ENCODE measurements at regions not wholly inside any gene's neighbourhood (a gene's known extent, or its start where the extent isn't known, plus 50 kb on each side); places are given as distances from the start of the nearest gene placed in this dataset.

DNA sequence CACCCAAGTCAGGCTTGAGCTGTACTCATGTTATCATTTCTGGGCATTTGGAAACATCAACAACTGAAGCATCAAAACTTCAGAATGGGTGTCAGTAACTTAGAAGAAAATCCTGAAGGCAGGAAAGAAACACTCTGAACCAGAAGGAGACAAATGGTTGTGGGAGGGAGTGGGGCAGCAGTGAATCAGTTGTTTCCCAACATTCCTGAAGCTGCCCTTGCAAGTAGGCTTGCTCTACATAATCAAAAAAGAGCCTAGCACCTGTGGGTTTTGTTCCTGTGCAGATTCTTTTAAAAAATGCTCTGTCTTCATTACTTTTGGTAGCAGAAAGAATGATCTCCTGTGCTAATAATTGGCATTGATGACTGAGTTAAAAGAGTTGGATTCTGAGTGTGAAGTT, 424.2 kb upstream of the GRIA1 start:
- intact Hi-C loops (cut with micrococcal nuclease), result no loop called here
- Mint-ChIP-seq H3K27ac (no peak overlapping the region), H3K4me1 (ENCODE audit: low read depth) (no peaks in the 10 kb centered on the region), H3K36me3 (ENCODE audit: low read depth) (no peaks in the 10 kb centered on the region), H3K4me3 (no peak overlapping the region), H3K9me3 (peaks cover 5% of the 10 kb centered on the region), H3K27me3 (ENCODE audit: insufficient read depth) (no peaks in the 10 kb centered on the region)
- DNase-seq (ENCODE audit: low spot score), result no peak

DNA sequence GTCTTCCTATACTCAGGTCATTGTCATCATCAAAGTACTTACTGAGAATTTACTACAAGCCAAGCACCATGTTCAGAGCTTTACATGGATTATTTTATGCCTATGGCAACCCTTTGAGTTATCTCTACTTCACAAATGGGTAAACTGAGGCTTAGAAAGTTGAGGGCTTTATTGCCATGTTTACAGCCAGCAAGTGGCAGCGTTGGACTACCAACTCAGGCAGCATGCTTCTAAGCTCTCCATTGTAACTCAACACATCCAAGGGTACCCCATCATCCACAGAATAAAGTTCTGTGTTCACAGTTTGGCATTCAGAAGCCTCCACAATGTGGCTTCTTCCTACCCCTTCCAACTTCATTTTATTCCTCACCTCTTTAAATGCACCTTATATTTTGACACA, 422.6 kb upstream of the GRIA1 start:
- Mint-ChIP-seq H3K4me3 (no peak overlapping the region), H3K4me1 (ENCODE audit: low read depth) (no peaks in the 10 kb centered on the region), H3K9me3 (peaks cover 5% of the 10 kb centered on the region), H3K36me3 (ENCODE audit: low read depth) (no peaks in the 10 kb centered on the region), H3K27ac (no peak overlapping the region), H3K27me3 (ENCODE audit: insufficient read depth) (no peaks in the 10 kb centered on the region)
- intact Hi-C loops (cut with micrococcal nuclease), result no loop called here
- DNase-seq (ENCODE audit: low spot score), result no peak

DNA sequence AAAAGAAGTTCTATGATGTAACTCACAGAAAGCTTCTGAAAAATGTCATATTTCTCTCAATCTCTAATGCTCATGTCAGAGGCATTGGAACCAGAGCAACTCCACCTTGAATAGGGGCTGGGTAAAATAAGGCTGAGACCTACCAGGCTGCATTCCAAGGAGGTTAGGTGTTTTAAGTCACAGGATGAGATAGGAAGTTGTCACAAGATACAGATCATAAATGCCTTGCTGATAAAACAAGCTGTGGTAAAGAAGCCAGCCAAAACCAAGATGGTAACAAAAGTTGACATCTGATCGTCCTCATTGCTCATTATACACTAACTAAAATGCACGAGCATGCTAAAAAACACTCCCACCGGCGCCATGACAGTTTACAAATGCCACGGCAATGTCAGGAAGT, 411.1 kb upstream of the GRIA1 start:
- DNase-seq (ENCODE audit: low spot score), result no peak
- Mint-ChIP-seq H3K9me3 (peaks cover 18% of the 10 kb centered on the region), H3K4me1 (ENCODE audit: low read depth) (no peaks in the 10 kb centered on the region), H3K4me3 (no peak overlapping the region), H3K27ac (no peak overlapping the region), H3K27me3 (ENCODE audit: insufficient read depth) (no peaks in the 10 kb centered on the region), H3K36me3 (ENCODE audit: low read depth) (no peaks in the 10 kb centered on the region)
- intact Hi-C loops (cut with micrococcal nuclease), result no loop called here

- H3K9me3 Mint-ChIP-seq, result peaks cover 18% of the 10 kb centered on the region
- no peak overlapping the region for H3K27ac Mint-ChIP-seq
- no peak overlapping the region for H3K4me3 Mint-ChIP-seq
- H3K27me3 Mint-ChIP-seq (ENCODE audit: insufficient read depth), result no peaks in the 10 kb centered on the region
- H3K36me3 Mint-ChIP-seq (ENCODE audit: low read depth), result no peaks in the 10 kb centered on the region
- intact Hi-C loops (cut with micrococcal nuclease), result no loop called here
- no peak for DNase-seq (ENCODE audit: low spot score)
- H3K4me1 Mint-ChIP-seq (ENCODE audit: low read depth), result no peaks in the 10 kb centered on the region
Observed at GRCh38 chr5:153080940-153081339, 409.5 kb upstream of the GRIA1 start.

GRCh38 chr5:153081385-153081784, 409.1 kb upstream of the GRIA1 start:
- Mint-ChIP-seq H3K27me3 (ENCODE audit: insufficient read depth) (no peaks in the 10 kb centered on the region), H3K9me3 (peaks cover 18% of the 10 kb centered on the region), H3K4me1 (ENCODE audit: low read depth) (no peaks in the 10 kb centered on the region), H3K36me3 (ENCODE audit: low read depth) (no peaks in the 10 kb centered on the region), H3K27ac (no peak overlapping the region), H3K4me3 (no peak overlapping the region)
- intact Hi-C loops (cut with micrococcal nuclease), result no loop called here
- no peak for DNase-seq (ENCODE audit: low spot score)

DNA sequence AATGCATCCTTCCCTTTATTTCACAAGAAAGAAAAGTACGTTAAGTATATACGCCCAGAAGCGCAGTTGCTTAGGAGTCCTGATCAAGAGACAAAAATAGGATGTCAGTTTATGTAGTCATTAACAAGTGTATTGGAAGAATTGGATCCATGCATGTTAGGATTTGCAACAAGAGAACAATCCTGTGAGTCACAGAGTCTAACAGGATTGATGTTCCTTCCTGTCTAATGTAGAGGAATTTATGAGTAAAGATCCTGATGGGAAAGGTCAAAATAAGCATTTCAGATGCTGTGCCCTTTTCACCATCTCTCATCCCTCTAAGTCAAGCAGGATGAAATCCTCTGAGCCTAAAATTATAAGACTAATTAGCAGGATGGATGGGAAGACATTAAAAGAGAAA, 406.0 kb upstream of the GRIA1 start:
- Mint-ChIP-seq H3K4me3 (no peak overlapping the region), H3K27me3 (ENCODE audit: insufficient read depth) (no peaks in the 10 kb centered on the region), H3K27ac (no peak overlapping the region), H3K9me3 (peaks cover 9% of the 10 kb centered on the region), H3K4me1 (ENCODE audit: low read depth) (no peaks in the 10 kb centered on the region), H3K36me3 (ENCODE audit: low read depth) (no peaks in the 10 kb centered on the region)
- intact Hi-C loops (cut with micrococcal nuclease), result no loop called here
- DNase-seq (ENCODE audit: low spot score), result no peak

DNA sequence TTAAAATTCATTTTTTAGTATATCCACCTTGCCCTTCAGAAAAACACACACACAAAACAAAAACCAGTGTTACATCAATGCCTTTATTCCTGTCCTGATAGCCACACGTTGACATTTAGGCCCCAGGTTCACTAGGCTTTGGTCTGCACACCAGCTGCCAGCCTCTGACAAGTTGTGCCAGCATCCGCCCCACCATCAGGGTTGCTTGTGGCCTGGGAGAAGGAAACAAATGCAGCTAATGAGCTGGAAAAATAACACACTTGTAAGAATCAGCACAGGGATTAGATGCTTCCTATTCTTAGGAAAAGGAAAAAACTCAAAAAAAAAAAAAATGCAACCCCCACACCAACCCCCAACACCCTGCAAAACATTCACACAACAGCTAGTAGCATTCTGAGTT, 404.0 kb upstream of the GRIA1 start:
- H3K27me3 Mint-ChIP-seq (ENCODE audit: insufficient read depth), result no peaks in the 10 kb centered on the region
- no peak overlapping the region for H3K27ac Mint-ChIP-seq
- intact Hi-C loops (cut with micrococcal nuclease), result no loop called here
- H3K9me3 Mint-ChIP-seq, result peaks cover 3% of the 10 kb centered on the region
- no peak overlapping the region for H3K4me3 Mint-ChIP-seq
- no peak for DNase-seq (ENCODE audit: low spot score)
- H3K4me1 Mint-ChIP-seq (ENCODE audit: low read depth), result no peaks in the 10 kb centered on the region
- H3K36me3 Mint-ChIP-seq (ENCODE audit: low read depth), result no peaks in the 10 kb centered on the region

DNA sequence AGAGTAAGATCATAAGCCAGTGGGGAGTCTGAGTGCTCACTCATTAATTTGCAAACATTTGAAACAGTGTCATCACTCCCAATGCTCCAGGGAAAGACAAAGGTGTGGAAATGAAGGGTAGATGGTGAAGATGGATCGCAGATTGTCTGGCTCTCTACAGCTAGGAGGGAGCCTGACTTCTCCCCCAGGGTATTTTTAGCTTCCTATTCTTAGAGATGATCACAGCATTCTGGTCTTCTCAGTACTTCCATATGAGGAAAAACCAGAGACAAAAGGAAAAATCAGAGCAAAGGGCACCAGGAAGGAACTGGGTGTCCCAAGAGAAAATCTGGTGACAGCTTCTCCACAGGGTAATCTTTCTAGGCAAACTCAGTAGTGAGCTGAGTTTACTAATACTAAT, 401.9 kb upstream of the GRIA1 start:
- H3K9me3 Mint-ChIP-seq, result no peaks in the 10 kb centered on the region
- intact Hi-C loops (cut with micrococcal nuclease), result no loop called here
- no peak overlapping the region for H3K27ac Mint-ChIP-seq
- no peak for DNase-seq (ENCODE audit: low spot score)
- no peak overlapping the region for H3K4me3 Mint-ChIP-seq
- H3K4me1 Mint-ChIP-seq (ENCODE audit: low read depth), result no peaks in the 10 kb centered on the region
- no peaks in the 10 kb centered on the region for H3K27me3 Mint-ChIP-seq (ENCODE audit: insufficient read depth)
- no peaks in the 10 kb centered on the region for H3K36me3 Mint-ChIP-seq (ENCODE audit: low read depth)

DNA sequence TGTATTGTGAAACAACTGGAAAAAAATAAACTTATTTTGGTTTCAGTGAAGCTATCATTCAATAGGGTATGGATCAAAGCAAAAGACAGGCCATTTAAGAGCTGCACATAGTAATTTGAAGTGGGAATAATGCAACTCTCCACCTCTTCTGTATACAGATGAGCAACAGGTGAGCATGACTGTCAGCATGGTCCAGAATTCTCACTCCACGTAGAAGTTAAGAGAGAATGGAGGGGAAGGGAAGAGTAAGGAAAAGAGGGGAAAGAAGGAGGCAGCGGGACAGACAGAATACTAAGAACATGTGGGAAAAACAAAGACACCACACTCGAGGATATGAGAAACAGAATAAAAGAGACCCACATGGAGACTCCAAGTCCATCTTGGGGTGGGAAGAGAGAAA, 396.1 kb upstream of the GRIA1 start:
- Mint-ChIP-seq H3K9me3 (peaks cover 12% of the 10 kb centered on the region), H3K4me3 (no peak overlapping the region), H3K4me1 (ENCODE audit: low read depth) (no peaks in the 10 kb centered on the region), H3K27ac (no peak overlapping the region), H3K27me3 (ENCODE audit: insufficient read depth) (no peaks in the 10 kb centered on the region), H3K36me3 (ENCODE audit: low read depth) (no peaks in the 10 kb centered on the region)
- intact Hi-C loops (cut with micrococcal nuclease), result no loop called here
- DNase-seq (ENCODE audit: low spot score), result no peak

- no peaks in the 10 kb centered on the region for H3K36me3 Mint-ChIP-seq (ENCODE audit: low read depth)
- no peak overlapping the region for H3K4me3 Mint-ChIP-seq
- H3K4me1 Mint-ChIP-seq (ENCODE audit: low read depth), result no peaks in the 10 kb centered on the region
- intact Hi-C loops (cut with micrococcal nuclease), result no loop called here
- H3K27ac Mint-ChIP-seq, result no peak overlapping the region
- H3K9me3 Mint-ChIP-seq, result peaks cover 12% of the 10 kb centered on the region
- H3K27me3 Mint-ChIP-seq (ENCODE audit: insufficient read depth), result no peaks in the 10 kb centered on the region
- no peak for DNase-seq (ENCODE audit: low spot score)
Observed at GRCh38 chr5:153096381-153096780, 394.1 kb upstream of the GRIA1 start.

DNA sequence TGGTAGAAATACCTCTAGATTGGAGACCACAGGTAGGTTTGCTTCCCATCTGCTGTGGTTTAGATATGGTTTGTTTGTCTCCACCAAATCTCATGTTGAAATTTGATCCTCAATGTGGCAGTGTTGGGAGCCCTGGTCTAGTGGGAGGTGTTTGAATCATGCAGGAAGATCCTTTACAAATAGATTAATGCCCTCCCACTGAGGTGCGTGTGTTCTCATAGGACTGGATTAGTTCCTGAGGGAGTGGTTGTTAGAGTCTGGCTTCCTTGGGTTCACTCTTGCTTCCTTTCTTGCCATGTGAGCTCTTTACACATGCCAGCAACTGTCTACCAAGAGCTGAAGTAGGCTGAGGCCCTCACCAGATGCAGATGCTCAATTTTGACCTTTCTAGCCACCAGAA, 391.1 kb upstream of the GRIA1 start:
- Mint-ChIP-seq H3K27ac (no peak overlapping the region), H3K27me3 (ENCODE audit: insufficient read depth) (no peaks in the 10 kb centered on the region), H3K36me3 (ENCODE audit: low read depth) (no peaks in the 10 kb centered on the region), H3K4me1 (ENCODE audit: low read depth) (no peaks in the 10 kb centered on the region), H3K4me3 (no peak overlapping the region), H3K9me3 (peaks cover 10% of the 10 kb centered on the region)
- no peak for DNase-seq (ENCODE audit: low spot score)
- intact Hi-C loops (cut with micrococcal nuclease), result no loop called here

DNA sequence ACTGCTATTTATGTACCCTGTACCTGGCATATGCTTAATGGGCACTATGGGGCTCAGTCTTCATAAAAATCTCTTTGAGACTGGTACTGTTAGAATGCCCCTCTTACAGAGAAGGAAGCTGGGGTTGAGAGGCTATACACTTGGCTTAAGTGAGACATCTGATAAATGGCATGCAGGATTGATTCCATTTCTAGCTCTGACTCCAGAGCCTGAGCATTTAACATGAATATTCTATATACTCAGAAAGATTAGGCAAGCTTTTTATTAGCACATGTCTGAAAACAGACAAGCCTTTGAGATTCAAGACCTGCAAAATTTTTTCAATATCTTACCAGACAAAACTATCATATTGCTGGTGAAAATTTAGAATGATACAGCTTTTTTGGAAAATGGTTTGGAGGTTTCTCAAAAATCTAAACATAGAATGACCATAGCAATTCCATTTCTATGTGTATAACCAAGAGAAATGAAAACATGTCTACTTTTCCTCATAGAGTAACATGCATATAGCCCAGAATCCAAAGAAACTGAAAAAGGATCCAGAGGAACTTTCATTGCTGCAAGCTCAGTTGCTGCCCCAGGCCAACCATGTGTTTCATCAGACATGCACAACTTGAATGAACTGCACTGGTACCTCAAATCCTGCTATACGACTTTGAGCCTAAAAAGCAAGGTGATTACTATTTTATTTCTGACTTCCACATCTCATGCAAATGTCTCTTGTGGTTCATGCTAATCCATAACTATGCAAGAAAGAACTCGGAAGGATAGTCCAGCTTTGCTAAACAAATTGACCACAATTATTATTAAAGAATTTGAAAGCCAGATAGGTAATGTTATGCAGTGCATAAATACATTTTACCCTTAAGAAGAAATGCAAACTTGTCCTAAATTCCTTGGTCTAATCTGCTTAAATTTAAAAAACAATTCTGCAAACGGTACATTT, 389.0 kb upstream of the GRIA1 start:
- Mint-ChIP-seq H3K9me3 (no peaks in the 10 kb centered on the region), H3K27ac (no peak overlapping the region), H3K36me3 (ENCODE audit: low read depth) (no peaks in the 10 kb centered on the region), H3K27me3 (ENCODE audit: insufficient read depth) (no peaks in the 10 kb centered on the region), H3K4me1 (ENCODE audit: low read depth) (no peaks in the 10 kb centered on the region), H3K4me3 (no peak overlapping the region)
- no peak for DNase-seq (ENCODE audit: low spot score)
- intact Hi-C loops (cut with micrococcal nuclease), result no loop called here

- H3K9me3 Mint-ChIP-seq, result no peaks in the 10 kb centered on the region
- intact Hi-C loops (cut with micrococcal nuclease), result no loop called here
- no peak overlapping the region for H3K27ac Mint-ChIP-seq
- H3K4me1 Mint-ChIP-seq (ENCODE audit: low read depth), result no peaks in the 10 kb centered on the region
- no peak for DNase-seq (ENCODE audit: low spot score)
- no peak overlapping the region for H3K4me3 Mint-ChIP-seq
- H3K27me3 Mint-ChIP-seq (ENCODE audit: insufficient read depth), result no peaks in the 10 kb centered on the region
- H3K36me3 Mint-ChIP-seq (ENCODE audit: low read depth), result no peaks in the 10 kb centered on the region
Observed at GRCh38 chr5:153116916-153117315, 373.6 kb upstream of the GRIA1 start.

DNA sequence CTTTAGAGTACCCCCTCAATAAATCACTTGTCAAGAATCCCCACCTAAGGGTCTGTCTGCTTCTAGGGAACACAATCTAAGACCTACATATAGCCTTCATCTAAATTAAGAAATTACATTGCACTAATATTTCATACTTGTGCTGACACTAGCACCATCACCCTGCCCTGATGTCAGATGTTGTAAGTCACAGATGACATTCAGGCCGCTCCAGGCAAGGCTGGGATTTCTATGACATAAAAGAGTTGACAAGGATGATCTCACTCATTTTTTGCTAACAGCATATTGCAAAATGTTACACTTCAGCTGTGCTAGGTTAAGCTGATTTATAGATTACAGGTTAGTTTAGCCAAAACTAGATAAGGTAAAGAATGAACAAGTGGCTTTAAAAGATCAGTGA, 372.5 kb upstream of the GRIA1 start:
- Mint-ChIP-seq H3K9me3 (no peaks in the 10 kb centered on the region), H3K4me3 (no peak overlapping the region), H3K27ac (no peak overlapping the region), H3K27me3 (ENCODE audit: insufficient read depth) (no peaks in the 10 kb centered on the region), H3K4me1 (ENCODE audit: low read depth) (no peaks in the 10 kb centered on the region), H3K36me3 (ENCODE audit: low read depth) (no peaks in the 10 kb centered on the region)
- DNase-seq (ENCODE audit: low spot score), result no peak
- intact Hi-C loops (cut with micrococcal nuclease), result no loop called here
